Stimulated activated CD8-positive, alpha-beta memory T cell treated with anti-CD3 and anti-CD28 coated beads, Interleukin-4, amount 100 ng/mL, for 24 hours (primary cell): ENCODE measurements at regions not wholly inside any gene's neighbourhood (a gene's known extent, or its start where the extent isn't known, plus 50 kb on each side); places are given as distances from the start of the nearest gene placed in this dataset.
"Not testable (repeated sequence)": the region's sequence is repeated elsewhere in the genome, so short reads cannot be mapped to it uniquely, and the experiment has no call there.

Experiments used
- DNase-seq: peaks from one replicate; pipeline ENCODE4 v3.0.0-alpha.2; 2020; ENCODE audit warnings: low read depth

- DNase-seq, result no peak
These were observed 71.8 kb downstream of the GGTLC2 start for GRCh38 chr22:22716136-22716665.

- no peak for DNase-seq
These were observed 73.2 kb downstream of the GGTLC2 start for GRCh38 chr22:22717664-22718063.

- DNase-seq, result peak; percentile 21
These were observed 75.8 kb downstream of the GGTLC2 start for GRCh38 chr22:22720201-22720723.

GRCh38 chr22:22720724-22721261 is 76.4 kb downstream of the GGTLC2 start:
- no peak for DNase-seq

- peak; percentile 68 for DNase-seq
These were observed 77.4 kb downstream of the GGTLC2 start for GRCh38 chr22:22721681-22722354.

GRCh38 chr22:22728382-22728781 is 84.0 kb downstream of the GGTLC2 start:
- no peak for DNase-seq

- no peak for DNase-seq
These were observed 86.4 kb downstream of the GGTLC2 start for GRCh38 chr22:22730655-22731373.

- no peak for DNase-seq
These were observed 86.9 kb downstream of the GGTLC2 start for GRCh38 chr22:22731374-22731676.

GRCh38 chr22:22733006-22733405 is 88.6 kb downstream of the GGTLC2 start:
- not testable (repeated sequence) for DNase-seq

- DNase-seq, result no peak
These were observed 89.5 kb downstream of the GGTLC2 start for GRCh38 chr22:22733881-22734373.

GRCh38 chr22:22734395-22735272 is 90.2 kb downstream of the GGTLC2 start:
- DNase-seq, result not testable (repeated sequence)

- not testable (repeated sequence) for DNase-seq
These were observed 90.9 kb downstream of the GGTLC2 start for GRCh38 chr22:22735276-22735675.

GRCh38 chr22:22735695-22736611 is 91.5 kb downstream of the GGTLC2 start:
- DNase-seq, result no peak

- no peak for DNase-seq
These were observed 93.2 kb downstream of the GGTLC2 start for GRCh38 chr22:22737590-22737989.

GRCh38 chr22:22738959-22739585 is 94.7 kb downstream of the GGTLC2 start:
- no peak for DNase-seq

GRCh38 chr22:22740560-22741276 is 96.3 kb downstream of the GGTLC2 start:
- DNase-seq, result no peak

- DNase-seq, result no peak
These were observed 97.4 kb downstream of the GGTLC2 start for GRCh38 chr22:22741843-22742242.

- DNase-seq, result no peak
These were observed 98.2 kb downstream of the GGTLC2 start for GRCh38 chr22:22742641-22743040.

GRCh38 chr22:22743128-22743760 is 98.8 kb downstream of the GGTLC2 start:
- DNase-seq, result no peak
